ENCODE measurements at regions not wholly inside any gene's neighbourhood (a gene's known extent, or its start where the extent isn't known, plus 50 kb on each side); places are given as distances from the start of the nearest gene placed in this dataset.

DNA sequence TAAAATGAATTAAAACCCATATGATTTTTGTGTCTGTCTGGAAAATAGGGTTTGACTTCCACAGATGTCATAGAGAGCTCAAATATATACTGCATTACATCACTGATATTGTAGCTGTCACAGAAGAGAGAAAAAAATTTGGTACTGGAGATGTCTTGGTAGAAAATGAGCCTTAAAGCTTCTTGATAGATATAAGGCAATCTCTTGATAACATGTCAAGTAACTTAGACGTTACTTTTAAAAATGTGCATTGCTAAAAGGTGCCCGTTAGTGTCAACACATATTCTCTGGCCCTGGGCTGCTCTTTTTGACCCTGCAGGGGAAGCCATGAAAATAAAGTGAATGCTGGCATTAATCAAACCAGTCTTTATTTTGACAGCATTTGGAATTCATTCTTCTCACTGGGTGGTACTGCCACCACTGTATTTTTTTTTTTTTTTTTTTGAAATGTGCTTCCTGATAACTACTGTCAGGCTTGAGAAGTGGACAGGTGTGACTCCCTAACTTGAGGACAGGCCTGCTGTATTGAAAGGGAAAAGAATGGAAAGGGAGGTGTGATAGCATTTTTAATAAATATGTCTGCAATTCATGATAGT lies 53.0 kb upstream of the RAPGEF2 start:
- TF ChIP-seq CTCF (IDR thresholded peaks at IDR 0.05) (no peak), POLR2A (IDR thresholded peaks at IDR 0.05) (no peak)

All from lower leg skin (tissue), 3 donors.